GM19023 (cell line): ENCODE measurements at regions not wholly inside any gene's neighbourhood (a gene's known extent, or its start where the extent isn't known, plus 50 kb on each side); places are given as distances from the start of the nearest gene placed in this dataset.

ENCODE experiments used
- ATAC-seq: cut with Tn5 transposase; IDR thresholded peaks from one replicate; pipeline ENCODE4 v1.9.1; 2021; ENCODE audit warnings: mild to moderate bottlenecking, moderate library complexity; ENCODE audit not compliant: unreplicated experiment

- ATAC-seq: no peak
These were observed 1174.5 kb downstream of the SORCS1 start for GRCh38 chr10:105989995-105990394.

- ATAC-seq: no peak
These were observed 1175.7 kb downstream of the SORCS1 start for GRCh38 chr10:105988848-105989247.

- ATAC-seq: no peak
These were observed 1177.4 kb downstream of the SORCS1 start for GRCh38 chr10:105986912-105987635.

GRCh38 chr10:105986486-105986885 is 1178.0 kb downstream of the SORCS1 start:
- ATAC-seq: no peak

GRCh38 chr10:105982735-105983134 is 1181.8 kb downstream of the SORCS1 start:
- ATAC-seq: no peak

- ATAC-seq: no peak
These were observed 1182.8 kb downstream of the SORCS1 start for GRCh38 chr10:105981679-105982078.

- ATAC-seq: peak; percentile 60
These were observed 1189.6 kb downstream of the SORCS1 start for GRCh38 chr10:105974803-105975456.

GRCh38 chr10:105973902-105974301 is 1190.6 kb downstream of the SORCS1 start:
- ATAC-seq: no peak

- no peak for ATAC-seq
These were observed 1191.1 kb downstream of the SORCS1 start for GRCh38 chr10:105973360-105973759.

GRCh38 chr10:105971460-105971859 is 1193.0 kb downstream of the SORCS1 start:
- ATAC-seq: no peak

- ATAC-seq: no peak
These were observed 1194.6 kb downstream of the SORCS1 start for GRCh38 chr10:105969884-105970377.

GRCh38 chr10:105968666-105969065 is 1195.8 kb downstream of the SORCS1 start:
- ATAC-seq: no peak

- no peak for ATAC-seq
These were observed 1197.2 kb downstream of the SORCS1 start for GRCh38 chr10:105967256-105967655.

- ATAC-seq: no peak
These were observed 1199.4 kb downstream of the SORCS1 start for GRCh38 chr10:105965141-105965540.

GRCh38 chr10:105964009-105964408 is 1200.5 kb downstream of the SORCS1 start:
- no peak for ATAC-seq

GRCh38 chr10:105963334-105963884 is 1201.1 kb downstream of the SORCS1 start:
- no peak for ATAC-seq

- peak; percentile 54 for ATAC-seq
These were observed 1208.0 kb downstream of the SORCS1 start for GRCh38 chr10:105956550-105956949.

- no peak for ATAC-seq
These were observed 1210.6 kb downstream of the SORCS1 start for GRCh38 chr10:105953861-105954260.

- no peak for ATAC-seq
These were observed 1211.5 kb downstream of the SORCS1 start for GRCh38 chr10:105953056-105953455.

GRCh38 chr10:105952153-105952552 is 1212.4 kb downstream of the SORCS1 start:
- peak; percentile 87 for ATAC-seq

- ATAC-seq: no peak
These were observed 1214.1 kb downstream of the SORCS1 start for GRCh38 chr10:105950410-105950809.

GRCh38 chr10:105949721-105950120 is 1214.8 kb downstream of the SORCS1 start:
- no peak for ATAC-seq
